ENCODE measurements at regions not wholly inside any gene's neighbourhood (a gene's known extent, or its start where the extent isn't known, plus 50 kb on each side); places are given as distances from the start of the nearest gene placed in this dataset.
A peak's percentile ranks its signal among the peaks of the same experiment; 100 is the strongest.

- DNase-seq = no peak
- H3K27me3 ChIP-seq = no peaks in the 10 kb centered on the region
- no peak overlapping the region for H3K27ac ChIP-seq
- no peaks in the 10 kb centered on the region; the same call in 1 of the 2 replicates for H3K4me1 ChIP-seq
- H3K9me3 ChIP-seq (replicated peaks) = no peaks in the 10 kb centered on the region
- H3K4me3 ChIP-seq = no peak overlapping the region
- H3K36me3 ChIP-seq = no peaks in the 10 kb centered on the region
These were observed 412.4 kb upstream of the CADM1 start for GRCh38 chr11:115916608-115917007.

- DNase-seq = peak in 1 of 2 experiments; percentile 3
- Histone ChIP-seq H3K27ac (peak overlapping the region; percentile 41; the same call in 1 of the 2 replicates), H3K4me1 (no peaks in the 10 kb centered on the region; the same call in 1 of the 2 replicates), H3K9me3 (replicated peaks) (no peaks in the 10 kb centered on the region), H3K27me3 (no peaks in the 10 kb centered on the region), H3K4me3 (no peak overlapping the region), H3K36me3 (no peaks in the 10 kb centered on the region)
These were observed 408.3 kb upstream of the CADM1 start for GRCh38 chr11:115912484-115912945.

- Histone ChIP-seq H3K27ac (peak overlapping the region; percentile 41; the same call in 1 of the 2 replicates), H3K4me1 (no peaks in the 10 kb centered on the region; the same call in 1 of the 2 replicates), H3K27me3 (no peaks in the 10 kb centered on the region), H3K4me3 (no peak overlapping the region), H3K9me3 (replicated peaks) (no peaks in the 10 kb centered on the region), H3K36me3 (no peaks in the 10 kb centered on the region)
- peak; percentile 40 to 53 for DNase-seq
These were observed 407.6 kb upstream of the CADM1 start for GRCh38 chr11:115911613-115912346.

GRCh38 chr11:115910379-115910778 is 406.2 kb upstream of the CADM1 start:
- Histone ChIP-seq H3K36me3 (no peaks in the 10 kb centered on the region), H3K9me3 (replicated peaks) (no peaks in the 10 kb centered on the region), H3K4me1 (no peaks in the 10 kb centered on the region; the same call in 1 of the 2 replicates), H3K27me3 (no peaks in the 10 kb centered on the region), H3K4me3 (no peak overlapping the region), H3K27ac (no peak overlapping the region)
- no peak for DNase-seq

- no peak for DNase-seq
- no peaks in the 10 kb centered on the region for H3K4me1 ChIP-seq
- no peak overlapping the region for H3K4me3 ChIP-seq
- no peaks in the 10 kb centered on the region for H3K9me3 ChIP-seq (replicated peaks)
- H3K27ac ChIP-seq = no peak overlapping the region
- H3K27me3 ChIP-seq = no peaks in the 10 kb centered on the region
- no peaks in the 10 kb centered on the region for H3K36me3 ChIP-seq
These were observed 402.0 kb upstream of the CADM1 start for GRCh38 chr11:115906171-115906570.

GRCh38 chr11:115905341-115906000 is 401.3 kb upstream of the CADM1 start:
- Histone ChIP-seq H3K9me3 (replicated peaks) (no peaks in the 10 kb centered on the region), H3K4me3 (no peak overlapping the region), H3K36me3 (no peaks in the 10 kb centered on the region), H3K4me1 (no peaks in the 10 kb centered on the region), H3K27ac (no peak overlapping the region), H3K27me3 (no peaks in the 10 kb centered on the region)
- no peak for DNase-seq

- H3K27me3 ChIP-seq = no peaks in the 10 kb centered on the region
- H3K36me3 ChIP-seq = no peaks in the 10 kb centered on the region
- no peaks in the 10 kb centered on the region for H3K4me1 ChIP-seq
- no peak overlapping the region for H3K27ac ChIP-seq
- no peaks in the 10 kb centered on the region for H3K9me3 ChIP-seq (replicated peaks)
- no peak overlapping the region for H3K4me3 ChIP-seq
- DNase-seq = no peak
These were observed 399.0 kb upstream of the CADM1 start for GRCh38 chr11:115903179-115903578.

GRCh38 chr11:115901069-115901468 is 396.9 kb upstream of the CADM1 start:
- no peaks in the 10 kb centered on the region for H3K36me3 ChIP-seq
- H3K4me3 ChIP-seq = no peak overlapping the region
- no peaks in the 10 kb centered on the region for H3K9me3 ChIP-seq (replicated peaks)
- DNase-seq = no peak
- no peaks in the 10 kb centered on the region for H3K27me3 ChIP-seq
- H3K4me1 ChIP-seq = no peaks in the 10 kb centered on the region
- H3K27ac ChIP-seq = no peak overlapping the region

GRCh38 chr11:115900111-115900510 is 395.9 kb upstream of the CADM1 start:
- Histone ChIP-seq H3K36me3 (no peaks in the 10 kb centered on the region), H3K4me1 (no peaks in the 10 kb centered on the region), H3K27ac (no peak overlapping the region), H3K4me3 (no peak overlapping the region), H3K9me3 (replicated peaks) (no peaks in the 10 kb centered on the region), H3K27me3 (no peaks in the 10 kb centered on the region)
- no peak for DNase-seq

GRCh38 chr11:115897707-115898106 is 393.5 kb upstream of the CADM1 start:
- H3K27ac ChIP-seq = no peak overlapping the region
- no peaks in the 10 kb centered on the region for H3K36me3 ChIP-seq
- no peaks in the 10 kb centered on the region for H3K27me3 ChIP-seq
- no peak for DNase-seq
- H3K4me3 ChIP-seq = no peak overlapping the region
- H3K4me1 ChIP-seq = no peaks in the 10 kb centered on the region
- no peaks in the 10 kb centered on the region for H3K9me3 ChIP-seq (replicated peaks)

- H3K36me3 ChIP-seq = no peaks in the 10 kb centered on the region
- H3K4me1 ChIP-seq = no peaks in the 10 kb centered on the region
- no peak for DNase-seq
- H3K27me3 ChIP-seq = no peaks in the 10 kb centered on the region
- no peak overlapping the region for H3K4me3 ChIP-seq
- H3K9me3 ChIP-seq (replicated peaks) = no peaks in the 10 kb centered on the region
- H3K27ac ChIP-seq = no peak overlapping the region
These were observed 391.9 kb upstream of the CADM1 start for GRCh38 chr11:115896084-115896483.

- Histone ChIP-seq H3K27ac (no peak overlapping the region), H3K36me3 (no peaks in the 10 kb centered on the region), H3K27me3 (no peaks in the 10 kb centered on the region), H3K4me3 (no peak overlapping the region), H3K4me1 (no peaks in the 10 kb centered on the region), H3K9me3 (replicated peaks) (no peaks in the 10 kb centered on the region)
- no peak for DNase-seq
These were observed 391.4 kb upstream of the CADM1 start for GRCh38 chr11:115895594-115895993.

- H3K4me3 ChIP-seq = no peak overlapping the region
- no peaks in the 10 kb centered on the region for H3K36me3 ChIP-seq
- no peak overlapping the region for H3K27ac ChIP-seq
- H3K4me1 ChIP-seq = no peaks in the 10 kb centered on the region
- no peaks in the 10 kb centered on the region for H3K9me3 ChIP-seq (replicated peaks)
- H3K27me3 ChIP-seq = no peaks in the 10 kb centered on the region
- no peak for DNase-seq
These were observed 390.0 kb upstream of the CADM1 start for GRCh38 chr11:115894176-115894575.

- Histone ChIP-seq H3K4me3 (no peak overlapping the region), H3K27me3 (no peaks in the 10 kb centered on the region), H3K4me1 (no peaks in the 10 kb centered on the region), H3K36me3 (no peaks in the 10 kb centered on the region), H3K27ac (no peak overlapping the region), H3K9me3 (replicated peaks) (no peaks in the 10 kb centered on the region)
- peak in 1 of 2 experiments; percentile 3 for DNase-seq
These were observed 389.4 kb upstream of the CADM1 start for GRCh38 chr11:115893461-115894099.

- no peak for DNase-seq
- Histone ChIP-seq H3K9me3 (replicated peaks) (no peaks in the 10 kb centered on the region), H3K27me3 (no peaks in the 10 kb centered on the region), H3K4me3 (no peak overlapping the region), H3K4me1 (no peaks in the 10 kb centered on the region), H3K27ac (no peak overlapping the region), H3K36me3 (no peaks in the 10 kb centered on the region)
These were observed 387.8 kb upstream of the CADM1 start for GRCh38 chr11:115892016-115892415.

All from SJCRH30 (cell line).